AG09309 (cell line): ENCODE measurements at regions not wholly inside any gene's neighbourhood (a gene's known extent, or its start where the extent isn't known, plus 50 kb on each side); places are given as distances from the start of the nearest gene placed in this dataset.

Source experiments
- DNase-seq: peaks from one replicate; pipeline ENCODE4 v3.0.0-alpha.2; 2010; ENCODE audit warnings: low read depth
- H3K4me3 ChIP-seq: 2 replicates; pipeline ENCODE4 v1.5.1; 2011; ENCODE audit warnings: mild to moderate bottlenecking, low read depth, low read length, moderate library complexity; ENCODE audit not compliant: control insufficient read depth
- TF ChIP-seq, protein P1 (sequence below): IDR thresholded peaks from 2 replicates; pipeline ENCODE4 v1.5.1; 2011; ENCODE audit warnings: mild to moderate bottlenecking, low read depth, low read length, inconsistent platforms; ENCODE audit not compliant: insufficient read depth, control insufficient read depth; ENCODE audit errors: missing control alignments

DNA sequence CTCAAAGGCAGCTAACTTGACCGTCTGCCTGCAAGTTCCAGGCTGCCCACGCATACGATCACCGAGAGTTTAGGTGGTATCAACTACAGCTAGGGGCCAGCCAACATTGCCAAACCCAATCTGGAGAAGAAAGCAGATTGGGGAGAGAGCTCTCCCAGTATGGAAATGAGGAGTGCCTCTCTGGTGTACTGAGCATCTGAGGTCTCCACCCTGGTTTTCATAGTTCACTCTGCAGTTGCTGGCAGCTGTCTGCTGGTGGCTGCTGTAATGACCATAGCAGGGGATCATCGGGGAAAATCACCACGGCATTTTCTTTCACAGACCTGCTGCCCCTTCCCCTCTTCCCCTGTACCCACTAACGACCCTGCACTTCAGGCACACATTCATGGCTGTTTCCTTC, 201.7 kb downstream of the NUFIP1 start:
- no peak overlapping the region for H3K4me3 ChIP-seq
- DNase-seq: no peak
- TF ChIP-seq, protein P1, sequence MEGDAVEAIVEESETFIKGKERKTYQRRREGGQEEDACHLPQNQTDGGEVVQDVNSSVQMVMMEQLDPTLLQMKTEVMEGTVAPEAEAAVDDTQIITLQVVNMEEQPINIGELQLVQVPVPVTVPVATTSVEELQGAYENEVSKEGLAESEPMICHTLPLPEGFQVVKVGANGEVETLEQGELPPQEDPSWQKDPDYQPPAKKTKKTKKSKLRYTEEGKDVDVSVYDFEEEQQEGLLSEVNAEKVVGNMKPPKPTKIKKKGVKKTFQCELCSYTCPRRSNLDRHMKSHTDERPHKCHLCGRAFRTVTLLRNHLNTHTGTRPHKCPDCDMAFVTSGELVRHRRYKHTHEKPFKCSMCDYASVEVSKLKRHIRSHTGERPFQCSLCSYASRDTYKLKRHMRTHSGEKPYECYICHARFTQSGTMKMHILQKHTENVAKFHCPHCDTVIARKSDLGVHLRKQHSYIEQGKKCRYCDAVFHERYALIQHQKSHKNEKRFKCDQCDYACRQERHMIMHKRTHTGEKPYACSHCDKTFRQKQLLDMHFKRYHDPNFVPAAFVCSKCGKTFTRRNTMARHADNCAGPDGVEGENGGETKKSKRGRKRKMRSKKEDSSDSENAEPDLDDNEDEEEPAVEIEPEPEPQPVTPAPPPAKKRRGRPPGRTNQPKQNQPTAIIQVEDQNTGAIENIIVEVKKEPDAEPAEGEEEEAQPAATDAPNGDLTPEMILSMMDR: no peak

DNA sequence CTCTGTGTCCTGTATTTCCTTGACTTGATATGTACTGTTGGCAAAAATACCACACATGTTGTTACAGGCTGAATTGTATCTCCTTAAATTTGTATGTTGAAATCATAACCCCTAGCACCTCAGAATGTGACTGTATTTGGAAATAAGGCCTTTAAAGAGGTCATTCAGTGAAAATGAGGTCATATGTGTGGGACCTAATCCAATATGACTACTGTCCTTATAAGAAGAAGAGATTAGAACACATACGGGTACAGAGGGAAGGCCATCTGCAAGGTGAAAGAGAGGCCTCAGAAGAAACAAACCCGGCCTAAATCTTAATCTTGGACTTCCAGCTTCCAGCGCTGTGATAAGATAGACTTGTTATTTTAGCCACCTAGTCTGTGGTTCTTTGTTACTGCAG, 202.5 kb downstream of the NUFIP1 start:
- TF ChIP-seq, protein P1: no peak
- no peak overlapping the region for H3K4me3 ChIP-seq
- DNase-seq: no peak

DNA sequence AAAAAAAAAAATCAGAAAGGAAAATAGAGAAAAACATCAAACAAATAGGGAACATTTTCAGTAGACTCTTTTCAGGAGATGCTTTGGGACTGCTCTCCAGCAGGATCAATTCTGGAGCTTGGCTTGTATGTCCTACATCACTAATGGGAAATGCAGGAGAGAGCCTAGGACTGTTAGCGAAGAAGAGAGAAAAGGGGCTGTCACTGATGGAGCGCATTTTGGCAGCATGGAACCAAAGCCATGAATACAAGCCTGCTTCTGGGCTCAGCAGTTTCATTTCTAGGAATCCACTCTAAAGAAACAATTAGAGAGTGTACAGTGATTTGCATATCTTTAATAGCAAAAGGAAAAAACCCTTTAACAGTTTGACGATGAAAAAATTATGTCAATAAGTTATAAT, 203.9 kb downstream of the NUFIP1 start:
- H3K4me3 ChIP-seq: no peak overlapping the region
- DNase-seq: no peak
- TF ChIP-seq, protein P1: no peak

DNA sequence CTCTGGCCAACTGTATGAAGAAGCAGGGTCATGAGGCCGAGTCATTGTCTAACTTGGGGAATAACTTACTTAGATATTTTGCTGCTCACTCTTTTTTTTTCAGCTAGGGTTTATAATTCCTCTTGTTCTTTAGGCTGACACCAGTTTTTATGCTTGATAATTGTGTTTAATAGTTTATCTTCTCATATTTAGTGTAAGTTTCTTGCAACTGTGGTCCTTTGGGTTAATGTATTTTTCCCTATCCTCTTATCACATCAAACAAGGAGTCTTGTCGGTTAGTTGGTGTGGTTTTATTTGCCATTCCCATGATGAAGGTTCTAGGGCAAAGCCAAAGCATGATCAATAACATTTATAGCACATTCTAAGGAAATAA, 204.6 kb downstream of the NUFIP1 start:
- no peak overlapping the region for H3K4me3 ChIP-seq
- TF ChIP-seq, protein P1: no peak
- DNase-seq: no peak

DNA sequence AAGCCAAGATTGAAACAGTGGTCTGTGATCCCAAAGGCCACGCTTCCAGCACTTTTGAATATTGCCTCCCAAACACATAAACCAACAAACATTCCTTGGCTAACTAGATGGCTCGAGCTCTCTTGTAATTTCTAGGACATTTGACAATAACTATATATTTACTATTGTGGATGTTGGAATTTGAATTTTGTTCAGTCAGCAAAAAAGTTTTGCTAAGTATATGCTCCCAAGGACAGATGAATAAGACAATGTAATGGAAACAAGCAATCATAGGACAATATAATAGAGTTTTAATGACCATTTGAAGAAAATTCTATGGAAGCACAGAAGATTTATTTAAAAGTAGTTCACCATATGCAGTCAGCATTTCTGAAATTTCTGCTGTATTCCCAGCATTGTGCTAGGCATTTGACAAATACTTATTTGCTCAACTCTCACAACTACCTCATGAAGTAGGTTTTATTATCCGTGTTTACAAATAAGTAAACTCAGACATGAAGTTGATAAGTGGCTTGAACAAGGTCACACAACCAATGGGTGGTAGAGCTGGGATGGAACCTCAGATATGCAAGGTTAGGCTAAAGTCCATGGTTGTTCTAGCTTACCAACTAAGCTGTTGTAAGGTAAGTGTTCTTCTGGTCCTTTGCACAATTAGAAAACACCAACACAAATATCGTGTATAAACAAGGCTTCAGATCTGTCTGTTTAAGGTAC, 205.1 kb downstream of the NUFIP1 start:
- no peak overlapping the region for H3K4me3 ChIP-seq
- TF ChIP-seq, protein P1: no peak

DNA sequence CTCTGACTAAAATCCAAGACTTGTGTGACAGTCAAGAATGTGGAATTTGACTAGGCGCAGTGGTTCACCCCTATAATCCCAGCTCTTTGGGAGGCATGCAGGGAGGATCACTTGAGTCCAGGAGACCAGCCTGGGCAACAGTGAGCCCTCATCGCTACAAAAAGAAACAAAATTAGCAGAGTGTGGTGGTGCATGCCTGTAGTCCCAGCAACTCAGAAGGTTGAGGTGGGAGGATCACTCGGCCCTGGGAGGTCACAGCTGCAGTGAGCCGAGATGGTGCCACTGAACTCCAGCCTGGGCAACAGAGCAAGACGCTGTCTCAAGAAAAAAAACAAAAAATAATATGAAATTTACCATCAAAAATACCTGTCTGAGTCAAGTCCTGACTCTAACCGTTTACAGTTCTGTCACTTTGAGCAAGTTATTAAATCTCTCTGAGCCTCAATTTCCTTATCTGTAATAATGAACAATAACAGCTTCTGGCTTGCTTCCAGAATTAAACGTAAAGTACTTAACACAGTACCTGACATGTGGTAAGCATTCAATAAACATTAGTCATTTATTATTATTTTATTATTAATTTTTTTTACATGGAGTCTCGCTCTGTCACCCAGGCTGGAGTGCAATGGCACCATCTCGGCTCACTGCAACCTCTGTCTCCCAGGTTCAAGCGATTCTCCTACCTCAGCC, 204.6 kb upstream of the TSC22D1 start:
- TF ChIP-seq, protein P1: no peak
- no peak for DNase-seq
- H3K4me3 ChIP-seq: no peak overlapping the region

More for the DNA sequence above, 205.1 kb downstream of the NUFIP1 start:
- DNase-seq: no peak
